Body of pancreas (tissue), 4 donors: ENCODE measurements at regions not wholly inside any gene's neighbourhood (a gene's known extent, or its start where the extent isn't known, plus 50 kb on each side); places are given as distances from the start of the nearest gene placed in this dataset.

Experiments used
- CTCF ChIP-seq, 7 experiments: fragments of 450-650 bp in 4 of 7; fragments of 200-600 bp in 3 of 7; sonication (generic) in 3 of 7; IDR thresholded peaks; one replicate each; pipeline ENCODE4 v1.5.1; 2016 to 2019; ENCODE audit warnings: antibody characterized with exemption in 7 of 7
- POLR2A ChIP-seq, 3 donors: fragments of 450-650 bp; IDR thresholded peaks; one replicate each; pipeline ENCODE4 v1.6.1; 2016; ENCODE audit warnings: antibody characterized with exemption in 3 of 3, mild to moderate bottlenecking in 2 of 3

GRCh38 chr6:48626421-48626820, 515.4 kb upstream of the PTCHD4 start:
- TF ChIP-seq CTCF (IDR thresholded peaks at IDR 0.05) (no peak), POLR2A (IDR thresholded peaks at IDR 0.05) (no peak)
